ENCODE measurements at regions not wholly inside any gene's neighbourhood (a gene's known extent, or its start where the extent isn't known, plus 50 kb on each side); places are given as distances from the start of the nearest gene placed in this dataset.

- H2BK15ac ChIP-seq (ENCODE audit: low read depth, low read length), result no peak overlapping the region
- no peaks in the 10 kb centered on the region for H3K79me1 ChIP-seq (ENCODE audit: insufficient read depth, low read depth, low read length, poor library complexity, severe bottlenecking)
- H3K14ac ChIP-seq (ENCODE audit: insufficient read depth, low read length), result no peak overlapping the region
- no peak overlapping the region for H3K4me2 ChIP-seq (ENCODE audit: insufficient read depth, insufficient read length, low read length)
- H4K20me1 ChIP-seq (ENCODE audit: control insufficient read depth, insufficient read depth, insufficient read length), result no peaks in the 10 kb centered on the region
- no peak overlapping the region for H3K4ac ChIP-seq (ENCODE audit: low read depth, low read length)
- no peak overlapping the region for H3T11ph ChIP-seq (ENCODE audit: low read length)
- no peak for DNase-seq
- H3K56ac ChIP-seq (ENCODE audit: insufficient read length, low read depth, low read length), result no peak overlapping the region
- Mint-ChIP-seq H3K27ac (no peak overlapping the region), H3K36me3 (ENCODE audit: insufficient read depth in 1 of 3, low read depth in 3 of 3) (no peaks in the 10 kb centered on the region), H3K9me3 (no peaks in the 10 kb centered on the region), H3K4me3 (no peak overlapping the region), H3K27me3 (ENCODE audit: low read depth) (no peaks in the 10 kb centered on the region), H3K4me1 (peaks cover 5% of the 10 kb centered on the region in 2 experiments; a peak in 3 of 4 replicates)
- no peak overlapping the region for H4K91ac ChIP-seq (ENCODE audit: insufficient read length, low read depth, low read length)
- no peak for TF ChIP-seq CTCF (conservative IDR thresholded peaks at IDR 0.05)
- no peak overlapping the region for H2BK20ac ChIP-seq (ENCODE audit: low read depth, low read length, poor library complexity, severe bottlenecking)
- no peak overlapping the region for H2BK120ac ChIP-seq (ENCODE audit: low read depth, low read length, poor library complexity, severe bottlenecking)
- no peak overlapping the region for H2BK12ac ChIP-seq (ENCODE audit: insufficient read length, low read depth, low read length)
- H3K23ac ChIP-seq (ENCODE audit: insufficient read length, low read depth, low read length), result no peak overlapping the region
- no peak overlapping the region for H2AFZ ChIP-seq (ENCODE audit: low read length)
- H2BK5ac ChIP-seq (ENCODE audit: insufficient read length, low read length), result no peak overlapping the region
- H4K8ac ChIP-seq (replicated peaks; ENCODE audit: insufficient read length, low read depth, low read length), result no peak overlapping the region
- no CpG with 5 or more reads among the region's 2 CpGs for WGBS (ENCODE audit: extremely low coverage, insufficient read length, low lambda C conversion rate)
- H3K27me3 ChIP-seq (ENCODE audit: insufficient read depth, low read length), result no peaks in the 10 kb centered on the region
- no peak overlapping the region for H3K18ac ChIP-seq (ENCODE audit: insufficient read length, low read depth, low read length)
- no peak overlapping the region for H3K9ac ChIP-seq (ENCODE audit: extremely low read depth, insufficient read length, low read length)
- H2AK5ac ChIP-seq (ENCODE audit: insufficient read length, low read length), result no peak overlapping the region
- H3K23me2 ChIP-seq (ENCODE audit: insufficient read length, low read depth, low read length, poor library complexity, severe bottlenecking), result no peaks in the 10 kb centered on the region
- H3K79me2 ChIP-seq (ENCODE audit: insufficient read depth, low read length), result no peaks in the 10 kb centered on the region
- no peaks in the 10 kb centered on the region for H3K4me1 ChIP-seq (ENCODE audit: insufficient read depth, low read length)
- H3K9me3 ChIP-seq (ENCODE audit: control insufficient read depth, low read depth, low read length), result no peaks in the 10 kb centered on the region
- no peak overlapping the region for H3K27ac ChIP-seq (ENCODE audit: insufficient read length, low read depth, low read length)
- H4K5ac ChIP-seq (ENCODE audit: insufficient read length, low read depth, low read length), result no peak overlapping the region
Measured at GRCh38 chr6:120278689-120279396, 929.3 kb upstream of the MAN1A1 start.

All from H9 (cell line).